ENCODE measurements at regions not wholly inside any gene's neighbourhood (a gene's known extent, or its start where the extent isn't known, plus 50 kb on each side); places are given as distances from the start of the nearest gene placed in this dataset.
"Not testable (repeated sequence)": the region's sequence is repeated elsewhere in the genome, so short reads cannot be mapped to it uniquely, and the experiment has no call there.

DNA sequence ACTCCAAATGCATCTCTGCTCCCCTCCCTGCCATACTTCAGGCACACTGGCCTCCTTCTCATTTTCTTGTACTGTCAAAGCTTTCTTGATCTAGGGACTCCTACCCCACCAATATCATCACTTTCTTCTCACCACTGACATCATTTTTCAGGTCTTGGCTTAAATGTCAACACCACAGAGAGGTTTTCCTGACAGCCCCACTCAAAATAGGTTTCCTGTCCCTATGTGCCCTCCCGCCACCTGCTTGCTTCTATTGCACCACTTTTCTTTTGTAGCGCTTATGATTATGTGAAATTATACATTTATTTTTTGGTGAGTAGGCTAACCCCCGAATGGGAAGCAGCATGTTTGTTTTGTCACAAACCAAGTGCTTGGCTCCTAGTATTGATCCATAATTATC lies 164.6 kb downstream of the NDFIP2 start:
- H3K4me1 Mint-ChIP-seq, result no peaks in the 10 kb centered on the region
- H3K27me3 Mint-ChIP-seq, result peaks cover 7% of the 10 kb centered on the region
- H3K27ac Mint-ChIP-seq, result no peak overlapping the region
- no peaks in the 10 kb centered on the region for H3K9me3 Mint-ChIP-seq
- H3K36me3 Mint-ChIP-seq, result no peaks in the 10 kb centered on the region
- POLR2A ChIA-PET, result no interaction called here
- no peak for DNase-seq
- H3K4me3 Mint-ChIP-seq, result no peak overlapping the region
- ATAC-seq (ENCODE audit: low read depth), result no peak

- Mint-ChIP-seq H3K27me3 (peaks cover 4% of the 10 kb centered on the region), H3K27ac (no peak overlapping the region), H3K4me3 (no peak overlapping the region), H3K4me1 (no peaks in the 10 kb centered on the region), H3K9me3 (no peaks in the 10 kb centered on the region), H3K36me3 (no peaks in the 10 kb centered on the region)
- DNase-seq, result no peak
- POLR2A ChIA-PET, result no interaction called here
- ATAC-seq (ENCODE audit: low read depth), result no peak
These were observed 161.6 kb downstream of the NDFIP2 start for GRCh38 chr13:79642596-79642995.

GRCh38 chr13:79637133-79637763 lies 156.3 kb downstream of the NDFIP2 start:
- no peak for ATAC-seq (ENCODE audit: low read depth)
- H3K27me3 Mint-ChIP-seq, result peaks cover 3% of the 10 kb centered on the region
- H3K9me3 Mint-ChIP-seq, result peaks cover 2% of the 10 kb centered on the region
- H3K36me3 Mint-ChIP-seq, result no peaks in the 10 kb centered on the region
- POLR2A ChIA-PET, result no interaction called here
- no peak overlapping the region for H3K27ac Mint-ChIP-seq
- no peak overlapping the region for H3K4me3 Mint-ChIP-seq
- H3K4me1 Mint-ChIP-seq, result no peaks in the 10 kb centered on the region
- DNase-seq, result no peak

GRCh38 chr13:79631051-79631659 lies 150.2 kb downstream of the NDFIP2 start:
- POLR2A ChIA-PET, result no interaction called here
- ATAC-seq (ENCODE audit: low read depth) (no peak), DNase-seq (no peak)
- Mint-ChIP-seq H3K9me3 (no peaks in the 10 kb centered on the region), H3K4me1 (no peaks in the 10 kb centered on the region), H3K36me3 (no peaks in the 10 kb centered on the region), H3K27me3 (peaks cover 5% of the 10 kb centered on the region), H3K4me3 (no peak overlapping the region), H3K27ac (no peak overlapping the region)

DNA sequence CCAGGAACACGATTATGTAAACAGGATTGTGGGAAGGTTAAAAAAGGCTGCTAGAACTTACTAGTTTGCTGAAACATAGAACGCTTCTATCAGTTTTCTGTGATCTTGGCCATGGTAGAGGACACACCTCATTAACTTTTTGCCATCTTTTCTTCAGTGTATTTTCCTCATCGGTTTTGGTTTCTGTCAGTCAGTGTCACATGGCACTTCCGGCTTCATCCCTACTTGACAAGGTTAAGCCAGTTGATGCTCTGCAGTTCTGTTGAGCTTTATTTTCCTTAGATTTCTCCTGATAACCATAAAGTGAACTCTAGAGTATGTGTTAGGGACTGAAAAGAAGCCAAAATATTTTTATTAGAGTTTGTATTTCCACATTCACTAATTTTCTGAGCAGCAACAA lies 147.5 kb downstream of the NDFIP2 start:
- ATAC-seq (ENCODE audit: low read depth) (no peak), DNase-seq (no peak)
- Mint-ChIP-seq H3K4me3 (no peak overlapping the region), H3K9me3 (no peaks in the 10 kb centered on the region), H3K27me3 (peaks cover 6% of the 10 kb centered on the region), H3K36me3 (no peaks in the 10 kb centered on the region), H3K27ac (no peak overlapping the region), H3K4me1 (no peaks in the 10 kb centered on the region)
- POLR2A ChIA-PET, result no interaction called here

GRCh38 chr13:79626924-79627323 lies 146.0 kb downstream of the NDFIP2 start:
- Mint-ChIP-seq H3K36me3 (no peaks in the 10 kb centered on the region), H3K4me3 (no peak overlapping the region), H3K27ac (no peak overlapping the region), H3K4me1 (no peaks in the 10 kb centered on the region), H3K9me3 (no peaks in the 10 kb centered on the region), H3K27me3 (peaks cover 5% of the 10 kb centered on the region)
- no peak for DNase-seq
- no peak for ATAC-seq (ENCODE audit: low read depth)
- POLR2A ChIA-PET, result no interaction called here

DNA sequence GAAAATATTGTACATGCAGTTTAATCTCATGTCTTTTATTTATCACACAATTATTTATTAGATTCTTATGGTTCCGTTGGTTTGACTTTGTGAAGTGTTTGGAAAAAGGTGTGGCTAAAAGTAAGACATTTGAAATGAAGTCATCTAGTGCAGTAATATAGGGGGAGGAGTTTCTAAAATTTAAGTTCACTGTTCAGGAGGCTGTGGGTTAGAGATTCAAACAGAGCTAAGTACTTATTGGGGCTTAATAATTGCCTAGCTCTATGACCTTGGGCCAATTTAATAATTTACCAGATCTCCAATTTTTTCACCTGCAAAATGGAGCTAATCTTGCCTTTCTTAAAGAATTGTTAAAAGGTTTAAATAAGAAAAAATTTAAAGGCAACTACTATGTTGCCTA lies 144.6 kb downstream of the NDFIP2 start:
- POLR2A ChIA-PET, result no interaction called here
- Mint-ChIP-seq H3K4me3 (no peak overlapping the region), H3K36me3 (no peaks in the 10 kb centered on the region), H3K27me3 (peaks cover 5% of the 10 kb centered on the region), H3K9me3 (no peaks in the 10 kb centered on the region), H3K27ac (no peak overlapping the region), H3K4me1 (no peaks in the 10 kb centered on the region)
- no peak for DNase-seq
- no peak for ATAC-seq (ENCODE audit: low read depth)

DNA sequence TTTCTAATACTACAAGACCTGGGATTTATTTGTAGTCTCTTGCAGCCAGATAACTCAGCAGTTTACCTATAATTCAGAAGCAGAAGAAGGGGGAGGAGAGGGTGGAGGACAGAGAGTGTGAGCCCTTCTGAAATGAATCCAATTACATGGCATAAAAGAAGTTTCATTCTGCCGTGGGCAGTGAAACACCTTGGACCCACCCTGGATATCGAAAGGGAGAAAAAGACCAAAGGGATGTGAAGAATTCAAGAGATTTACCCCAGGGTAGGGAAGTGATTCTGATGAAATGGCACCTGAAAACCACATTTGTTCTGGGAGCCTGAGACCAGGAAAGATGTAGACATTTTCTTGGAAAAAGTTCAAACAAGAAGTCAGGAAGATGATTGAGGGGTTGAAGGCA lies 140.9 kb downstream of the NDFIP2 start:
- Mint-ChIP-seq H3K27ac (no peak overlapping the region), H3K4me3 (no peak overlapping the region), H3K9me3 (no peaks in the 10 kb centered on the region), H3K4me1 (no peaks in the 10 kb centered on the region), H3K27me3 (peaks cover 5% of the 10 kb centered on the region), H3K36me3 (no peaks in the 10 kb centered on the region)
- no peak for DNase-seq
- POLR2A ChIA-PET, result no interaction called here
- ATAC-seq (ENCODE audit: low read depth), result no peak

- no peak overlapping the region for H3K27ac Mint-ChIP-seq
- DNase-seq (no peak), ATAC-seq (ENCODE audit: low read depth) (no peak)
- H3K9me3 Mint-ChIP-seq, result no peaks in the 10 kb centered on the region
- no peak overlapping the region for H3K4me3 Mint-ChIP-seq
- POLR2A ChIA-PET, result no interaction called here
- no peaks in the 10 kb centered on the region for H3K4me1 Mint-ChIP-seq
- H3K36me3 Mint-ChIP-seq, result no peaks in the 10 kb centered on the region
- peaks cover 5% of the 10 kb centered on the region for H3K27me3 Mint-ChIP-seq
These were observed 140.5 kb downstream of the NDFIP2 start for GRCh38 chr13:79621449-79621848.

GRCh38 chr13:79614250-79614918 lies 133.4 kb downstream of the NDFIP2 start:
- Mint-ChIP-seq H3K36me3 (no peaks in the 10 kb centered on the region), H3K4me1 (no peaks in the 10 kb centered on the region), H3K4me3 (no peak overlapping the region), H3K9me3 (no peaks in the 10 kb centered on the region), H3K27me3 (peaks cover 2% of the 10 kb centered on the region), H3K27ac (no peak overlapping the region)
- DNase-seq (no peak), ATAC-seq (ENCODE audit: low read depth) (no peak)
- POLR2A ChIA-PET, result no interaction called here

DNA sequence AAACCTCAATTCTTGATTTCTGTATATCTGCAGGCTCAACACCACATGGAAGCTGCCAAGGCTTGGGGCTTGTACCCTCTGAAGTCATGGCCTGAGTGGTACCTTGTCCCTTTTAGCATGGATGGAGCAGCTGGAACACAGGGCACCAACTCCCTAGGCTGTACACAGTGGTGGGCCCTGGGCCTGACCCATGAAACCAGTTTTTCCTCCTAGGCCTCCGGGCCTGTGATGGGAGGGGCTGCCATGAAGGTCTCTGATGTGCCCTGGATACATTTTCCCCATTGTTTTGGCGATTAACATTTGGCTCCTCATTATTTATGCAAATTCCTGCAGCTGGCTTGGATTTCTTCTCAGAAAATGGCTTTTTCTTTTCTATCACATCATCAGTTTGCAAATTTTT lies 131.6 kb downstream of the NDFIP2 start:
- H3K27me3 Mint-ChIP-seq, result peaks cover 2% of the 10 kb centered on the region
- no peaks in the 10 kb centered on the region for H3K9me3 Mint-ChIP-seq
- H3K4me1 Mint-ChIP-seq, result no peaks in the 10 kb centered on the region

DNA sequence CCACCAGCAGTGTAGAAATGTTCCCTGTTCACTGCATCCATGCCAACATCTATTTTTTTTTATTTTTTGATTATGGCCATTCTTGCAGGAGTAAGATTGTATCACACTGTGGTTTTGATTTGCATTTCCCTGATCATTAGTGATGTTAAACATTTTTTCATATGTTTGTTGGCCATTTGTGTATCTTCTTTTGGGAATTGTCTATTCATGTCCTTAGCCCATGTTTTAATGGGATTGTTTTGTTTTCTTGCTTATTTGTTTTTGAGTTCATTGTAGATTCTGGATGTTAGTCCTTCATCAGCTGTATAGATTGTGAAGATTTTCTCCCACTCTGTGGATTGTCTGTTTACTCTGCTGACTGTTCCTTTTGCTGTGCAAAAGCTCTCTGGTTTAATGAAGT lies 126.9 kb downstream of the NDFIP2 start:
- H3K36me3 Mint-ChIP-seq; H3K4me3 Mint-ChIP-seq; POLR2A ChIA-PET; H3K27ac Mint-ChIP-seq; ATAC-seq (ENCODE audit: low read depth); H3K27me3 Mint-ChIP-seq; H3K9me3 Mint-ChIP-seq; H3K4me1 Mint-ChIP-seq; DNase-seq: not testable (repeated sequence)

More for the DNA sequence above, 131.6 kb downstream of the NDFIP2 start:
- H3K27ac Mint-ChIP-seq, result no peak overlapping the region
- POLR2A ChIA-PET, result no interaction called here
- H3K4me3 Mint-ChIP-seq, result no peak overlapping the region
- no peaks in the 10 kb centered on the region for H3K36me3 Mint-ChIP-seq
- DNase-seq (no peak), ATAC-seq (ENCODE audit: low read depth) (no peak)

Data from activated naive CD8-positive, alpha-beta T cell treated with anti-CD3 and anti-CD28 coated beads, Interleukin-2, amount 10 ng/mL, durations not matched to agents 7 days and 5 days (primary cell).